Mesothelial cell of epicardium (in vitro differentiated cells): ENCODE measurements at regions not wholly inside any gene's neighbourhood (a gene's known extent, or its start where the extent isn't known, plus 50 kb on each side); places are given as distances from the start of the nearest gene placed in this dataset.

Experiments used
- DNase-seq, 2 experiments: peaks; one replicate each; pipeline ENCODE4 v3.0.0; 2021; ENCODE audit warnings: low spot score in 2 of 2; ENCODE audit not compliant: unreplicated experiment in 2 of 2
- H3K27ac Mint-ChIP-seq: 2 replicates; pipeline ENCODE4 v1.8.0; 2021; ENCODE audit warnings: mixed read lengths
- H3K27me3 Mint-ChIP-seq: 2 replicates; pipeline ENCODE4 v1.8.0; 2021; ENCODE audit warnings: low read depth, mixed read lengths
- H3K36me3 Mint-ChIP-seq: 2 replicates; pipeline ENCODE4 v1.8.0; 2021; ENCODE audit warnings: mixed read lengths
- H3K4me1 Mint-ChIP-seq: 2 replicates; pipeline ENCODE4 v1.8.0; 2021; ENCODE audit warnings: mixed read lengths
- H3K4me3 Mint-ChIP-seq: 2 replicates; pipeline ENCODE4 v1.8.0; 2021; ENCODE audit warnings: mild to moderate bottlenecking, moderate library complexity, mixed read lengths
- H3K9me3 Mint-ChIP-seq: 2 replicates; pipeline ENCODE4 v1.8.0; 2021; ENCODE audit warnings: mixed read lengths
- CTCF ChIP-seq: fragments of 200-600 bp; sonication (generic); IDR thresholded peaks from one replicate; pipeline ENCODE4 v1.5.0; 2021; ENCODE audit warnings: antibody characterized with exemption; ENCODE audit not compliant: unreplicated experiment

- Mint-ChIP-seq H3K4me1 (peaks cover 4% of the 10 kb centered on the region), H3K4me3 (no peak overlapping the region), H3K36me3 (no peaks in the 10 kb centered on the region), H3K9me3 (no peaks in the 10 kb centered on the region), H3K27ac (no peak overlapping the region), H3K27me3 (peaks cover 3% of the 10 kb centered on the region)
- DNase-seq, result no peak
- no peak for TF ChIP-seq CTCF
Measured at GRCh38 chr5:167152561-167152960, 1138.9 kb upstream of the WWC1 start.

GRCh38 chr5:167155387-167156005 lies 1135.9 kb upstream of the WWC1 start:
- H3K4me1 Mint-ChIP-seq, result no peaks in the 10 kb centered on the region
- H3K27ac Mint-ChIP-seq, result no peak overlapping the region
- no peak for TF ChIP-seq CTCF
- DNase-seq, result no peak
- H3K36me3 Mint-ChIP-seq, result no peaks in the 10 kb centered on the region
- H3K4me3 Mint-ChIP-seq, result no peak overlapping the region
- peaks cover 6% of the 10 kb centered on the region for H3K27me3 Mint-ChIP-seq
- H3K9me3 Mint-ChIP-seq, result no peaks in the 10 kb centered on the region

- no peaks in the 10 kb centered on the region for H3K4me1 Mint-ChIP-seq
- H3K4me3 Mint-ChIP-seq, result no peak overlapping the region
- H3K27me3 Mint-ChIP-seq, result peaks cover 6% of the 10 kb centered on the region
- no peaks in the 10 kb centered on the region for H3K36me3 Mint-ChIP-seq
- no peak overlapping the region for H3K27ac Mint-ChIP-seq
- no peaks in the 10 kb centered on the region for H3K9me3 Mint-ChIP-seq
- TF ChIP-seq CTCF, result no peak
- no peak for DNase-seq
Measured at GRCh38 chr5:167156446-167156845, 1135.0 kb upstream of the WWC1 start.

GRCh38 chr5:167158588-167158987 lies 1132.9 kb upstream of the WWC1 start:
- no peak for DNase-seq
- H3K27ac Mint-ChIP-seq, result no peak overlapping the region
- no peaks in the 10 kb centered on the region for H3K4me1 Mint-ChIP-seq
- peaks cover 8% of the 10 kb centered on the region for H3K27me3 Mint-ChIP-seq
- no peaks in the 10 kb centered on the region for H3K36me3 Mint-ChIP-seq
- H3K9me3 Mint-ChIP-seq, result no peaks in the 10 kb centered on the region
- no peak overlapping the region for H3K4me3 Mint-ChIP-seq
- TF ChIP-seq CTCF, result no peak

GRCh38 chr5:167160388-167160787 lies 1131.1 kb upstream of the WWC1 start:
- TF ChIP-seq CTCF, result no peak
- H3K9me3 Mint-ChIP-seq, result no peaks in the 10 kb centered on the region
- DNase-seq, result no peak
- H3K36me3 Mint-ChIP-seq, result no peaks in the 10 kb centered on the region
- no peaks in the 10 kb centered on the region for H3K4me1 Mint-ChIP-seq
- peaks cover 15% of the 10 kb centered on the region for H3K27me3 Mint-ChIP-seq
- no peak overlapping the region for H3K27ac Mint-ChIP-seq
- H3K4me3 Mint-ChIP-seq, result no peak overlapping the region

GRCh38 chr5:167166696-167167095 lies 1124.7 kb upstream of the WWC1 start:
- TF ChIP-seq CTCF, result no peak
- no peak for DNase-seq
- H3K36me3 Mint-ChIP-seq, result no peaks in the 10 kb centered on the region
- peaks cover 7% of the 10 kb centered on the region for H3K4me1 Mint-ChIP-seq
- peaks cover 13% of the 10 kb centered on the region for H3K27me3 Mint-ChIP-seq
- H3K9me3 Mint-ChIP-seq, result no peaks in the 10 kb centered on the region
- no peak overlapping the region for H3K27ac Mint-ChIP-seq
- H3K4me3 Mint-ChIP-seq, result no peak overlapping the region
